CD4-positive, alpha-beta T cell treated with Interleukin-17A for 4 hours (primary cell): ENCODE measurements at regions not wholly inside any gene's neighbourhood (a gene's known extent, or its start where the extent isn't known, plus 50 kb on each side); places are given as distances from the start of the nearest gene placed in this dataset.

Experiments used
- DNase-seq: peaks from one replicate; pipeline ENCODE4 v3.0.0-alpha.2; 2020; ENCODE audit warnings: mixed read lengths

DNA sequence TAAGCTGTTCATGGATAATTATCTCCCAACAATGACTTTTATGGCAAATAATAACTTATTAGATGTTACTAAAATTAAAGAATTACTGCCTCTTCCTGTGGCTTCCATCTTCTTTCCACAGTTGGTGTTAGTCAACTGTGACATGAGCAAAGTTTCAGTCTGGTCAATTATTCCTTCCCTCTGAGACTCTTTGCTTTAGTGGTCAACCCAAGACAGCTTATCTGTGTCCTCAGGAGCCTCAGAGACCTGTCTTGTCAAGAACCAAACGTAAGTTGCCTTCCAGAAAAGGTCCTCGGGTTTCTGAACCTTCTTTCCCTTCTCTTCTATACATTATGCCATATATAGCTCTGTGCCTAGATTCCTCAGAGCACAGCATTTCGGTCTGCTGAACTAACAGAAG, 263.2 kb upstream of the ZP4 start:
- no peak for DNase-seq

DNA sequence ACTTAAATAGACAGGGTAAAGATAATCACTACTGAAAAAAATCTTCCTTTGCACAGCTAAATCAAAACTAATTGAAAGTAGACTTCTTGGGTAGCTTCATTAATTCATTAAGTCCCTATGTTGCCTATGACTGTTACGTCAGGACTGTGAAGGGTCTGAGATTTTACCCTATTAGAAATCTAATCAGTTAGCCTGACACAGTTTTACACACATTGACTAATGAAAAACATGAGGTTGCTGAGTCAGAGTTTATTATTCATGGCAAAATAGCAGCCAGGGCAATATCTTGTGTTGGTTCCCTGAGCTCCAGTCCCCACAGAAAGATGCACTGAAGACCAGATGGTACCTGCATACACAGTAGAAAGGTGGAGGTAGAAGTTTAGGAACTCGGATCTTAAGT, 262.5 kb upstream of the ZP4 start:
- no peak for DNase-seq

DNA sequence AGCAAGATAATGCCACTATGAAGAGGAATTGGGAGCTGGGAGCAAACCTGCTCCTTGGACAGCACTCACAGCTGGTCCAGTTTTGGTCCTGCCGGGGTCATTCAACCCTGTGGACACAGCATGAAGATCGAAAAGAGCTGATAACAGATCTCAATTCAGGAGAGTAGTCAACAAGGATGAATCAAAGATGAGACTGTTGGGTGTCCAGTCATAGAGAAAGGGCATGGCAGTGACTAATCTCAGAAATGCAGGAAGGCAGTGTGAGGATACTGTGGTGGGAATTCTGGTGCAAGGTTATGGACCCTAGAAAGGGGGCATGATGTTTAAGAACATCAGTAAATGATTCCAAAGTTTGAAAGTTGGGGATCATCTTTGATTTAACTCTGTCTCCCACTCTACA, 261.4 kb upstream of the ZP4 start:
- no peak for DNase-seq

DNA sequence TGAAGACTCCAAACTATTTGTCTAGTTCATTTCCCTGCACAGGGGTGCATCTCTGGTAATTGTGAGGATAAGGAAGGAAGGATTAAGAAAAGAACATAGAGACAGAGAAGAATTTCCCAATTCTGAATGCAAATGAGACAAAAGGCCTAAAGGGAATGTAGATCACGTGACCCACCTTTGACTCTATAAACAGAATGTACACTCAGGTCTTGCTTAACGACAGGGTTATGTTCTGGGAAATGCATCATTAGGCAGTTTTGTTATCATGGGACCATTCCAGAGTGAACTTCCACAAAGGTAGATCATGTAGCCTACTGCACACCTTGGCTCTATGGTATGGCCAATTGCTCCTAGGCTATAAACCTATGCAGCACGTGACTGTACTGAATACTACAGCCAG, 252.3 kb upstream of the ZP4 start:
- DNase-seq: no peak

DNA sequence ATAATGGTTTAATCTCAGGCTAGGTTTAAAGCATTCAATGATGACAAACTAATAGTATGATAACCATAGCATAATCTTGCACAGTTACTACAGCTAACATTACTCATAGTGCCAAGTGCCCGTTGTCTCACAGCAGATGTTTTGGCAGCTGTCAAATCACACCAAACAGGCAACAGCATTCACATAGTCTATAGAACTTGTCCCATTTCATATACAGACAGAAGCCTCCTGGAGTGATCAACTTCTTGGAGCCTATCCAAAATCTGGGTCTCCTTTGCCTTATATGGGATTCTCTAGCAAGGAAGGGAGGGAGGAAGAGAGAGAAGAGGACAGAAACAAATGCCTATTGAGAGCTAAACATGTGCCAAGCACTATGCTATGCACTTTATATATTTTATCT, 250.6 kb upstream of the ZP4 start:
- no peak for DNase-seq

DNA sequence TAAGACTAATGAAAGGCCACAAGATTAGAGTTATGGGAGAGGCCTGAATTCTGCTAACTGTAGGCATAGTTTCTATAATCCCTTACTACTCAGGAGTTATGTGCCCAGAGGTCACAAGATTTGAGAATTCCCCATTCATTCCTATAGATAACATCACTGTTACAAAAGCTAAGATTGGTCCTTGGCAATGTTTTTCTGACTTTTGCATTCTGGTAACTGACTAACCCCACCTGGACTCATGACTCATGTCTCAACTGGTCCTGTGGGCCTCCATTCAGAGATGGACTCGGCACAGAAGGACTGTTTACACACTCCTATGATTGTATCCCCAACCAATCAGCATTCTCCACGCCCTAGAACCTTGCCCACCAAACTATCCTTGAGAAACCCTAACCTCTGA, 249.0 kb upstream of the ZP4 start:
- no peak for DNase-seq

DNA sequence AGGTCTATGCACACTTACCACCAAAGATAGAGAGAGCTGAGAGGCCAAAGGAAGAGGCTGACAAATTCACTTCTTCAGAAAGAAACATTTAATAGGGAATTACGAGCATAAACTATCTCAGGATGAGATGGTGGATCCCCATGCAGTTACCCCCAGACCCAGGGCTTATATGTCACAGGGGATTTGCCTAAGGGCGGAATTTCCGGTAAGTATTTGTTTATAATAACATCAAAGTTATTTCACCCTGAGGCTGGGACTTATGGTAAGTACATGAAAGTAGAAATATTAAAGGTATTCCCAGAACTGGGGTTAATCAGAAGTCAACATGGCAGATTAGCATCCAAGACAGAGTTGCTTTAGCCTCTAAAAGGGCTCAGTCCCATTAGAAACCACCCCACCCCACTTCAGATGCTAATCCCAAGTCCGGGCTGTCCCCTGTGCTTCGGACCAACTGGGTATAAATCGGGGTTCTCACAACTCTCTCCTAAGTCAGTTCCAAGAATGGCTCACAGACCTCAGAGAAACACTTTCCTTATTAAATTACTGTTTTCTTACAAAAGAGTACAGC, 247.4 kb upstream of the ZP4 start:
- no peak for DNase-seq

DNA sequence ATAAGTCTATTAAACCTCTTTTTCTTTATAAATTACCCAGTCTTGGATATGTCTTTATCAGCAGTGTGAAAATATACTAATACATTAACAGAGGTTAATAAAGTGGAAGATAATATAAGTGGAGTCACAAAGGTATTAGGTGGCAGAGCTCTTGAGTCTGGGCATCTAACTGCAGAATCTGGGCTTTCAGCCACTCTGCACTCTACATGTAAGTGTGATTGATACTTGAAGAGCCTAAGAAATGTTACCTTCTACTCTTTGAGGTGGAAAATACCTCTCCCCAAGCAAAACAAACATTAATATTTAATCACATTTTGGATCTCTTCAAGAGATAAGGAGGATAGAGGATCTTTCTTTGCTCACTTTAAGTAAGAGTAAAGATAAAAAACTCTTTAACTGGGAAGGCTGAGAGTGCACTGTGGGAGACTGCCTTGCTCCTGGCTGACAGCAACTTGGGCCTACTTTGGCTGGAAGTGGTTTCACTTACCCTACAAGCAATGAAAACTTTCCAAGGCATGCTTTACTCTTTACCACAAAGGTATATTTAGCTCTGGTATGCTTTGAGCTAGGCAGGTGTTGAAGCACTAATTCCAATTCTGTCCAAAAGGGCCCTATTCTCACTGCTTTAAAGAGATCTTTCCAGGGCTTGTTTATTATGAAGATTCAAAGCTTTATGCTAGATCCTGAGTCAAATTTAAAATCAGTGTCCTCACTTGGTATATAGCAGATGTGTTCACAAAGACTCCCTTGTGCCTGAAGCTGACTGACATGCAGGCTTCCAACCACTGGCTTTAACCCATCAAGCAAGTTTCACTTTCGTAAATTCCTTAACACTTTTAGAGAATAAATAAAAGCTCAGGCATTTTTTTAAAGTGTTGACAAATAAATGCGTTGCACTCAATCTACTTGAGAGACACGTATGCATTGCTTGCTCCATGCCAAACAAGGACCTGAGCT, 245.3 kb upstream of the ZP4 start:
- no peak for DNase-seq

DNA sequence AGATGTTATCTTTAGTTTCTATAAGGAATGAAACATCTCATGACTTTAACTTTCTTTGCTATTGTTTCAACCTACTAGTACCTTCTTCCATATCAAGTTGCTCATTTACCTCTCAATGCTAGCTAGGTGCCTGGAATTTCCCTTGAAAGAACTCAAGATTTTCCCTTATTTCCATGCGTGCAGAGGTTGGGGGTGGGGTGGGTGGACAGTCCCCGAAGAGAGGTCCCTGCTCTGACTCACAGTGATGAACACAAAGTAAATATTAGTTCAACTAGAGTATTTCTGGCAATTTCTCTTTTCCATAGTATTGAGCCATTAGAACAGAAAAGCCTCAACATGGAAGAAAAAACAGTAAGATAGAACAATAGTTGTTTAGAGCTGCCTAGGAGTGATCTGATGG, 239.0 kb upstream of the ZP4 start:
- no peak for DNase-seq

DNA sequence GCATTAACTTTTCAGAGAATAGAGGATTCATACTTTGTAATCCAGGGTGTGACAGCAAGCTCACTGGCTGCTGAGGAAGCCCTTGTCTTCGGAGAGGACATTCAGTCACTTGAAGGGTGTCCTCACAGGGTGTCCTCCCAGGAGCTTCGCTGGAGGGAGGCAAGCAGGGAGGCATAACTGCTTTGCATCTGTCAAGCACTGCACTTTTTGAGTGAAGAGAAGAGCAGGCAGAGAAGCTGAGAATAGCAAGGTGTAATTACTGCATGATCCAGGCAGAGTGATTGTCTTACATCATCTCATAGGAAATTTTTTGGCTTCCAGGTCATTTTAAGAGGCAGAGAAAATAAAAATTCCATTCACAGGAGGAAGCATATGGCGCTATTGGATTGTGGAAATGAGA, 232.5 kb upstream of the ZP4 start:
- DNase-seq: no peak

DNA sequence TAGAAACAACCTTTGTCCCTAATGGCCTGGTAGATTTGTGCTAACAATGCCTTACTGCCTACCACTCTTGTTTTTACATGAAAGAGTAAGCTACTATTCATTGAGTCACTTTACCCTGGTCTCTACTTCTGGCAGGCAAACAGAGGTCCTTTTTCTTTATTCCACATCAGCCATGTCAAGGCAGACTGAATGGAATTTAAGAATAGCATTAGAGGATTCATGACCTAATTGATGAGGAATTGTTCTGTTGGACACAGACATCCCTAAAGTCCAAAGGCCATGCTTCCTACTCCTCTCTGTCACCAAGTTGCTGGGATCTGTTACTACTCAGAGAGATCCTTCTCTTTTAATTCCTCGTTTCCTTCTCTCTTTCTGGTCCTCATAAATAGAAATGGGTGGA, 229.1 kb upstream of the ZP4 start:
- DNase-seq: no peak

DNA sequence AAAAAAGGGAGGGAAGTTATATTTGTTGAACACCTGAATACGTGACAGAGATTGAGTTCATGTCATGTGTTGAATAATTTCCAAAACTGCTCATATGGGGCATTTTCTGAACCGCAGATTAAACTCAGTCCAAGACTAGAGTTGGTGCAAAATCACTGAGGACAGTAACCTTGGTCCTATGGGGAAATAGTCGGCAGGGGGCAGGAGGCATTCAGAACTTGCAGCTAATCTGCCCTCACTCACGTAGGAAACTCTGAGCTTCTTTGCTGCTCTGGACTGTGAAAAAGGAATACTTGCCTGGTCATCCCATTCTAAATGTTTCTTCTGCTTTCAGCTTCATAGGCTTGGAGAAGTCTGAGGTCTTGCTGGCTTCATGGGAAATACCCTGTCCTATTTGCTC, 228.3 kb upstream of the ZP4 start:
- DNase-seq: no peak

DNA sequence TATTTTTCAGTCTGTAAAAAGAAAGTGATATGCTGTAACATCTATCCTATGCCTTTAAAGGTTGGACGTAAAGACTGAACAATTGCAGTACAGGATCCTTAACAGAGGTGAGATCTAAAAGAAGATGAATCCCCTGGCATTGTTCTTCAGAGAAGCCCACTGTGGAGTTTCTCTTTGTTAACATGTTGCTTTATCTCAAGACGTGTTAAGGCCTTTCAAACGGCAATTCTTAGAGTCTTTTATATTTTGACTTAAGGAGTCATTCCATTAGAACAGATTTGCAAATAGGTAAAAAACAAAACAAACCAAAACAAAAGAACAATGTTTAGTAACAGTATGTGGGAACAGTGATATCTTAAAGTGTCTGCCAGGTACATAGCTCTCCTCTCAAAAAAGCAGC, 225.1 kb upstream of the ZP4 start:
- DNase-seq: no peak

DNA sequence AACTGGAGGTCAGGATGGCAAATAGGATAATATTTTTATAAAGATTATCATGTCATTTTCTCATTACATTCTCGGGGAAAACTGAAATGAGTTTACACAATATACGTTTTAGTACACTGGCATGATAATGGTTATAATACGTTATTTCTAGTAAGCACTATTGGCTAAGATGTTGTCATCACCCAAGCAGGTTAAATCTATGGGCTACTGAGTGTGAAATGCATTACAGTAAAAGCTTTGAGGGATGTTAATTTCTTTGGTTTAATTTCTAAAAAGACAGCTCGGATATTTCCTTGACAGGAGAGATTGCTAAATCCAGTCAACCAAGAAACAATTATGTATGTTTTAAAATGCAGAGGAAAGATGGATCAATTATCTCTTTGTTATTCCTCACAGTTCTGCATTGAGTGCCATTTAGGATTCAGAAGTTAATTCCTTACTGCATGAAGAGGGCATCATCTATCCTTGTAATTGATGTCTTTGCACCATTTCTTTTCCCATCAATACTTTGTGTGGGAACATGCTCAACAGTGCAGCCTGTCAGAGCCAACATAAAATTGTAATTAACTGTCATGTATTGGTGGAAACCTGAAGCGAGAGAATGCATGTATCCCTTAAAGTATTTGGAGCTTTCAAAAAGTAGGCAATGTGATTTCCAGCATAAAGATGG, 222.4 kb upstream of the ZP4 start:
- DNase-seq: no peak

DNA sequence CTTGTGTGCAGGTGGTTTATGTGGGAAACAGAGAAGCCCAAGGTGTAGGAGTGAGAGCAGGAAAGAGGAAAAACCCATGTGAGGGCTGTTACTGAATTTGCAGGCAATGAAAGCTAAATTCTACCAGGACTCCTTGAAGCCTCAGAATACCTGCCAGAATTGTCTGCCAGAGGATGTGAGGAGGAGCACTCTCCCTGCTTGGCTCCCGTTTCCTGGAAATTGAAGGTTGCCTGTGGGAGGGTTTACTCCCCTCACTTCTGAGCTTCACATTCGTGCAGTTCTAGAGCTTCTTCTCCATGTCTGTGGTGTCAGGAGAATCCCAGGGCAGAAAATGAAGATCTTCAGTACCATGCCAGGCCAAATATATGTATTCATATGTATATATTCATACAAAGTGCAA, 220.8 kb upstream of the ZP4 start:
- no peak for DNase-seq

DNA sequence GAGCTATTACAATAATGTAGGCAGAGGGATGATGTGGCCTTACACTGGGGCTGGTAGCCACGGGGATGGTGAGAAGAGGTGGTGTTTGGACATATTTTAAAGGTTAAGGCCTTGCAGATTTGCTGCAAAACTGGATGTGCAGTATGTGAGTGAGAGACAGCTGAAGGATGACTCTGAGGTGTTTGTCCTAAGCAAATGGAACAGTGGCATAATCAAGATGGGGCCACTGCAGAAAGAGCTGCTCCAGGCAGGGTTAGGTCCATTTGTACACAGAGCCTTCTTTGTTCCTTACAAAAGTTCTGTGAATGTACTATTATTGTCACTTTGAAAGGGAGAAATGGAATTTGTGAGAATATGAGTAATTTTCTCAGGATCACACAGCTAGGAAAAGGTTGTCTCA, 220.4 kb upstream of the ZP4 start:
- no peak for DNase-seq

DNA sequence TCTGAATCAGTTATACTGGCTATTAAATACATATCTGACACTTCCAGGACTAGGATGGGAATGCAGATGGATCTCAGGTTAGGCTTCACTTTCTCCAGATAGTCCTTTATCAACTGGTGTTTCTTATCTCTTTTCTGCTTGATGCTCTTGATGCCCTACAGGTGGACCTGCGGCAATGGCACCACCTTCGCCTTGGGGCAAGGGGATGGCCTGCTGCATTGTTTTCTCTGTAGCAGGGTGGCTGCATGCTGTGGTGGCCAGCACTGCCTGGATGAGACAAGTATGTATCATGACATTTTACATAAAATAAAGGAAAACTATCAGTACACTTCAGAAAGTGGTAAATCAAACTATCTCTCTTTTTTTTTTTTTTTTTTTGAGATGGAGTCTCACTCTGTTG, 217.7 kb upstream of the ZP4 start:
- no peak for DNase-seq

DNA sequence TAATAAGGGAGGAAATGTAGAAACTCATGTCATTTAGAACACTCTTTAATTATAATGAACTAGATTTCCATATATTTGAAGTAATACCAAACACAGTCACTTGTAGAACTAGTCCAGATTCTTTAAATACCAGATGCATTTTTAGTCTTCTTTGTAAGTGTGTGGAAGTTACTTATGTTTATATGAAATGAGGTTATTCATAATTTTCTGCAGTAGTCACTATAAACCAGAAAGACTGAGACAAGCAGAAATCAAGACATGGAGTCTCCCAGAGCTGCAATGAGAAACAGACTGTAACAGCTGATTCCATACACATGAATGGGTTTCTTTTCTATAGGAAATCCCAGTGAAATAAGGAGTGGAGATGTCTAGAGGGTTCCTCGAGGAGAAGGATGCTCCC, 216.6 kb upstream of the ZP4 start:
- DNase-seq: no peak

DNA sequence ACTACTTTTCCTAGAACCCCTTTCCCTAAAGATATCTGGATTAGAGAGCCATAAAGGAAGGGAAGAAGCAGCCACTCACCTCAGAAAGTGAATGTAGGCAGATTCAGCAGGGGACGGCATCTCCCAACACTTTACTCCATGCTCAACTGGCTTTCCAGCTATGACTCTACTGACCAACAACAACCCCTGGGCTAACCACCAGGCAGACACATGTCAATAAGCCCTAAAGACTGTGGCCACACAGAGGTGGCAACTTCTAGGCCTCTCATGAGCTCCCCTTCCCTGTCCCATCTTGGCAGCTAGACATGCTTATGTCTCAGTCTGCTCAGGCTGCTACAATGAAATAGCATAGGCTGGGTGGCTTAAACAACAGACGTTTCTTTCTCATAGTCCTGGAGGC, 214.0 kb upstream of the ZP4 start:
- no peak for DNase-seq

DNA sequence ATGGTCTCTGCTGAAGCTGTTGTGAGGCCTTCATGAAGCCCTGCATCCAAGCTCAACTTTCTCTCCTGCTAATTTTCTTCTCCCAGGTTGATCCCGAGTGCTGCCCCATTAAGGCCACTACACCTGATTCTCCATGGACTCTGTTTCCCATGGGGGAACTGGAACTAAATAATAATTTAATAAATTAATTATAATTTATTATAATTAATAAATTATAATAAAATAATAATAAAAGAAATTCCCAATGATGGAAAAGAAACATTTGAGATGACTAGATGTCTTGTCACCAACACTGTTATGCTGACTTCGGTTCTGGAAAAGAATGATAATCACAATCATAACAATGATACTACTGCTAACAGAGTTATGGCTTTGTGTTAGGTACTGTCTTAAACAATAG, 211.2 kb upstream of the ZP4 start:
- DNase-seq: no peak

DNA sequence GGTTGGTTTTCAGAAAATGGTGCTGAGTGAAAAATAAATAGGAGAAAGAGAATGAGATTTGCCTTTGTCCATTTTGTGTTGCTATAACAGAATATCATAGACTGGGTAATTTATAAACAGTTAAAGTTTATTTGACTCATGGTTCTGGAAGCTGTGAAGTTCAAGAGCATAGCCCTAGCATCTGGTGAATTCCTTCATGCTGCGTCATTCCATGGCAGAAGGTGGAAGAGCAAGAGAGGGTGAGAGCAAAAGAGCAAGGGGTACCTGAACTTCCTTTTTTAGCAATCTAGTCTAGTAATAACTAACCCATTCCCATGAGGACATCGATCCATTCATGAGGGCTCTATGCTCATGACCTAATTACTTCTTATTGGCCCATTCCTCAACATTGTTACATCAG, 209.1 kb upstream of the ZP4 start:
- no peak for DNase-seq

DNA sequence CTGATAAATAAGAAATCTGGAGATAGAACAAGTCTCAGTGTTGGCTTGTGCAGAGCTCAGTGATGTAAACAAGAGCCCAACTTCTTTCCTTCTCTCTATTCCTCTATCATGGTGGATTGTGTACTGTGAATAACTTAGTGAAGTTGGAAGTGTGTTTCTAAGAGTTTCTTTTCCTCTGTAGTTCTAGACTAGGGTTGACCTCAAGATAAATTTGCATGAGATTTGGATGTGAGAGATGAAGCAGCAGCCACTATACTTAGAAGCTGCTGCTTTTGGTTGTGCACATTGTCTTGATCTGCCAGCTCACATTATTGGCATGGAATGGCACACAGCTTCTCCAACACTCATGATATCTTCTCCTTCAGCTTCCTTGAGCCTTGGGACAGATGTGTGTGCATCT, 198.9 kb upstream of the ZP4 start:
- DNase-seq: no peak

DNA sequence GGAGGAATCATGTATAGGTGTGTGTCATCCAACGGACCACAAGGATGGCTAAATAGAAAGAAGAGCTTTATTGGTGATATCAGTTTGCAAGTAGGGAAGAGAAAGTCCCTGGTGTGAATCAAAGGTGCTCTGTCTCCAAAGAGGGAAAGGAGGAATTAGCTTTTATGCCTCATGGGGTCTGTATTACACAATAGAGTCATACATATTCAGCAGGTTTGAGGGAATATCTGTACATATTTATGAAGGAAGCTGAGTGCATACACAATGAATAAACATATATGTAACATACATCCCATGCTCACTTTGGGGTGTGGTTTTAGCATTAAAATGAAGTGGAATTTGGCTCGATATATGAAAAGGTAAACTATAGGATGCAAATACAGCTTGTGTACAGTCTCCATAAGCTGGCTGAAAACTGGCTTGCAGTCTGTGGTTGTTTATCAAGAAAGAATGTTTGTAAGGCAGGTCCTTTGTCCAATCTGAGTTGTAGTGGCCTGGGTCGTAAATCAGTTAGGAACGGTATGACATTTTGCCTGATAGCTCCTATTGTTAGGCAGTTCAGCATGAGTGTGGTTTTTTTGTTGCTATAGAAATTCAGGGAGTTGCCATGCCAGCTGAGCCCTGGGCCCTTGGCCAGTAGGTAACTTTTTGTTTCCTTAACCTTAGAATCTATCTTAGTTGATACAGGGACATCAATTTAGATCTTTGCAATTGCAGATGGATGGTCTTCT, 198.0 kb upstream of the ZP4 start:
- DNase-seq: no peak

DNA sequence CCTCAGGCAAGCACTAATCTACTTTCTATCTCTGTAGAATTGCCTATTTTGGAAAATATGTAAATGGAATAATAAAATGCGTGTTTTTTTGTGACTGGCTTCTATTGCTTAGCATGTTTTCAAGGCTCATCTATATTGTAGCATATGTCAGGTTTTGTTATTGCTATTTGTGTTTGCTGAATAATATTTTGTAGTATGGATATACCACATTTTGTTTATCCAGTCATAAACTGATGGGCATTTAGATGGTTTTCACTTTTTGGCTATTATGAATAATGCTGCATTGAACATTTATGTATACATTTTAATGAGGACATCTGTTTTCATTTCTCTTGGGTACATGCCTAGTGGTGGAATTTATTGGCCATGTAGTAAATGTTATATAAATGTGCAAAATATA, 183.3 kb upstream of the ZP4 start:
- no peak for DNase-seq
